Esophagus squamous epithelium (tissue), 4 donors: ENCODE measurements at regions not wholly inside any gene's neighbourhood (a gene's known extent, or its start where the extent isn't known, plus 50 kb on each side); places are given as distances from the start of the nearest gene placed in this dataset.

Experiments used
- POLR2A ChIP-seq, 4 donors: fragments of 450-650 bp; IDR thresholded peaks; one replicate each; pipeline ENCODE4 v1.6.1; 2017; ENCODE audit warnings: antibody characterized with exemption in 4 of 4, mild to moderate bottlenecking in 4 of 4, moderate library complexity in 3 of 4
- TF ChIP-seq, protein P1 (sequence below), 6 experiments: fragments of 450-650 bp in 4 of 6; fragments of 200-600 bp in 2 of 6; sonication (generic) in 2 of 6; IDR thresholded peaks; one replicate each; pipeline ENCODE4 v1.5.1; 2016 to 2019; ENCODE audit warnings: antibody characterized with exemption in 6 of 6, mild to moderate bottlenecking in 4 of 6, moderate library complexity in 4 of 6

GRCh38 chr10:111150691-111151090 is 73.9 kb downstream of the ADRA2A start:
- TF ChIP-seq, protein P1, sequence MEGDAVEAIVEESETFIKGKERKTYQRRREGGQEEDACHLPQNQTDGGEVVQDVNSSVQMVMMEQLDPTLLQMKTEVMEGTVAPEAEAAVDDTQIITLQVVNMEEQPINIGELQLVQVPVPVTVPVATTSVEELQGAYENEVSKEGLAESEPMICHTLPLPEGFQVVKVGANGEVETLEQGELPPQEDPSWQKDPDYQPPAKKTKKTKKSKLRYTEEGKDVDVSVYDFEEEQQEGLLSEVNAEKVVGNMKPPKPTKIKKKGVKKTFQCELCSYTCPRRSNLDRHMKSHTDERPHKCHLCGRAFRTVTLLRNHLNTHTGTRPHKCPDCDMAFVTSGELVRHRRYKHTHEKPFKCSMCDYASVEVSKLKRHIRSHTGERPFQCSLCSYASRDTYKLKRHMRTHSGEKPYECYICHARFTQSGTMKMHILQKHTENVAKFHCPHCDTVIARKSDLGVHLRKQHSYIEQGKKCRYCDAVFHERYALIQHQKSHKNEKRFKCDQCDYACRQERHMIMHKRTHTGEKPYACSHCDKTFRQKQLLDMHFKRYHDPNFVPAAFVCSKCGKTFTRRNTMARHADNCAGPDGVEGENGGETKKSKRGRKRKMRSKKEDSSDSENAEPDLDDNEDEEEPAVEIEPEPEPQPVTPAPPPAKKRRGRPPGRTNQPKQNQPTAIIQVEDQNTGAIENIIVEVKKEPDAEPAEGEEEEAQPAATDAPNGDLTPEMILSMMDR (IDR thresholded peaks at IDR 0.05) = no peak
- no peak for TF ChIP-seq POLR2A (IDR thresholded peaks at IDR 0.05)
